ENCODE measurements at regions not wholly inside any gene's neighbourhood (a gene's known extent, or its start where the extent isn't known, plus 50 kb on each side); places are given as distances from the start of the nearest gene placed in this dataset.

GRCh38 chr13:91233291-91233690 lies 114.2 kb upstream of the MIR17HG start:
- TF ChIP-seq CTCF (IDR thresholded peaks at IDR 0.05; ENCODE audit: unreplicated experiment), result no peak
- no peak for DNase-seq (ENCODE audit: low spot score)
- no peaks in the 10 kb centered on the region for H3K36me3 Mint-ChIP-seq (ENCODE audit: low read depth, unreplicated experiment)
- H3K4me3 Mint-ChIP-seq (ENCODE audit: unreplicated experiment), result no peak overlapping the region
- H3K27me3 Mint-ChIP-seq (ENCODE audit: unreplicated experiment), result peaks cover 1% of the 10 kb centered on the region
- no peaks in the 10 kb centered on the region for H3K4me1 Mint-ChIP-seq (ENCODE audit: unreplicated experiment)
- no peaks in the 10 kb centered on the region for H3K9me3 Mint-ChIP-seq (ENCODE audit: unreplicated experiment)
- no peak overlapping the region for H3K27ac Mint-ChIP-seq (ENCODE audit: unreplicated experiment)

- Mint-ChIP-seq H3K4me3 (ENCODE audit: unreplicated experiment) (no peak overlapping the region), H3K4me1 (ENCODE audit: unreplicated experiment) (no peaks in the 10 kb centered on the region), H3K9me3 (ENCODE audit: unreplicated experiment) (no peaks in the 10 kb centered on the region), H3K27me3 (ENCODE audit: unreplicated experiment) (peaks cover 2% of the 10 kb centered on the region), H3K36me3 (ENCODE audit: low read depth, unreplicated experiment) (no peaks in the 10 kb centered on the region), H3K27ac (ENCODE audit: unreplicated experiment) (no peak overlapping the region)
- TF ChIP-seq CTCF (IDR thresholded peaks at IDR 0.05; ENCODE audit: unreplicated experiment), result no peak
- DNase-seq (ENCODE audit: low spot score), result no peak
Observed at GRCh38 chr13:91236182-91236581, 111.3 kb upstream of the MIR17HG start.

- no peak for DNase-seq (ENCODE audit: low spot score)
- H3K27ac Mint-ChIP-seq (ENCODE audit: unreplicated experiment), result no peak overlapping the region
- H3K4me1 Mint-ChIP-seq (ENCODE audit: unreplicated experiment), result no peaks in the 10 kb centered on the region
- no peaks in the 10 kb centered on the region for H3K36me3 Mint-ChIP-seq (ENCODE audit: low read depth, unreplicated experiment)
- H3K9me3 Mint-ChIP-seq (ENCODE audit: unreplicated experiment), result no peaks in the 10 kb centered on the region
- peaks cover 3% of the 10 kb centered on the region for H3K27me3 Mint-ChIP-seq (ENCODE audit: unreplicated experiment)
- no peak overlapping the region for H3K4me3 Mint-ChIP-seq (ENCODE audit: unreplicated experiment)
- no peak for TF ChIP-seq CTCF (IDR thresholded peaks at IDR 0.05; ENCODE audit: unreplicated experiment)
Observed at GRCh38 chr13:91236921-91237320, 110.6 kb upstream of the MIR17HG start.

- no peak for DNase-seq (ENCODE audit: low spot score)
- no peaks in the 10 kb centered on the region for H3K4me1 Mint-ChIP-seq (ENCODE audit: unreplicated experiment)
Observed at GRCh38 chr13:91238036-91238435, 109.5 kb upstream of the MIR17HG start.

GRCh38 chr13:91240341-91240740 lies 107.1 kb upstream of the MIR17HG start:
- DNase-seq (ENCODE audit: low spot score), result no peak
- no peak for TF ChIP-seq CTCF (IDR thresholded peaks at IDR 0.05; ENCODE audit: unreplicated experiment)
- no peaks in the 10 kb centered on the region for H3K9me3 Mint-ChIP-seq (ENCODE audit: unreplicated experiment)
- H3K4me3 Mint-ChIP-seq (ENCODE audit: unreplicated experiment), result no peak overlapping the region
- no peak overlapping the region for H3K27ac Mint-ChIP-seq (ENCODE audit: unreplicated experiment)
- H3K36me3 Mint-ChIP-seq (ENCODE audit: low read depth, unreplicated experiment), result no peaks in the 10 kb centered on the region
- peaks cover 2% of the 10 kb centered on the region for H3K4me1 Mint-ChIP-seq (ENCODE audit: unreplicated experiment)
- peaks cover 3% of the 10 kb centered on the region for H3K27me3 Mint-ChIP-seq (ENCODE audit: unreplicated experiment)

More at GRCh38 chr13:91238036-91238435, 109.5 kb upstream of the MIR17HG start:
- Mint-ChIP-seq H3K27me3 (ENCODE audit: unreplicated experiment) (peaks cover 3% of the 10 kb centered on the region), H3K36me3 (ENCODE audit: low read depth, unreplicated experiment) (no peaks in the 10 kb centered on the region), H3K4me3 (ENCODE audit: unreplicated experiment) (no peak overlapping the region), H3K27ac (ENCODE audit: unreplicated experiment) (no peak overlapping the region), H3K9me3 (ENCODE audit: unreplicated experiment) (no peaks in the 10 kb centered on the region)
- TF ChIP-seq CTCF (IDR thresholded peaks at IDR 0.05; ENCODE audit: unreplicated experiment), result no peak
